DMS153 treated with DMSO at 0.1 percent for 48 hours (cell line): ENCODE measurements at regions not wholly inside any gene's neighbourhood (a gene's known extent, or its start where the extent isn't known, plus 50 kb on each side); places are given as distances from the start of the nearest gene placed in this dataset.

Source experiments
- DNase-seq: peaks from one replicate; lab custom pipeline; 2025; ENCODE audit not compliant: unreplicated experiment; lab: John Stamatoyannopoulos, UW

DNA sequence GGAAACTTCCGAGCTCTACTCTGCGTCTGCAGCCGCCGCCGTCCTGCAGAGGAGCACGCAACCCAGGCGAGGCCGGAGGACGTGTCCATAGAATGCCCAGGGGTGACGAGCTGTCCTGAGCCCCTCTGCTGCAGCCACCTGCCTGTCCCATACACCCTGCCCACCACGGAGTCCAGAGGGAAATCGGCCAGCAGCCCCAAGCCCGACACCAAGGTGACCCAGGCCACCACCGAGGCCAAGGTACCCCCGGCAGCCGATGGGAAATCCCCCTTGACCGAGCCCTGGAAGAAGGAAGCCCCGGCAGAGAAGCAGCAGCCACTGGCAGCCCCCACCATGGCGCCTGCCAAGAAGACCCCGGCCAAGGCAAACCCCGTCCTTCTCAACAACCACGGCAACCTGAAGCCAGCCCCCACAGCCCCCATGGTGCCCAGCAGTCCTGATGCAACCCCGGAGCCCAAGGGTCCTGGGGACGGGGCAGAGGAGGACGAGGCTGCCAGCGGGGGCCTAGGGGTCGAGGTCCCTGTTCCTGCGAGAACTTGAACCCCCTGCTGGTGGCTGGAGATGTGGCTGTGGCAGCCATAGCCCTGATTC is 128.7 kb upstream of the C14orf180 start:
- DNase-seq, result no peak

DNA sequence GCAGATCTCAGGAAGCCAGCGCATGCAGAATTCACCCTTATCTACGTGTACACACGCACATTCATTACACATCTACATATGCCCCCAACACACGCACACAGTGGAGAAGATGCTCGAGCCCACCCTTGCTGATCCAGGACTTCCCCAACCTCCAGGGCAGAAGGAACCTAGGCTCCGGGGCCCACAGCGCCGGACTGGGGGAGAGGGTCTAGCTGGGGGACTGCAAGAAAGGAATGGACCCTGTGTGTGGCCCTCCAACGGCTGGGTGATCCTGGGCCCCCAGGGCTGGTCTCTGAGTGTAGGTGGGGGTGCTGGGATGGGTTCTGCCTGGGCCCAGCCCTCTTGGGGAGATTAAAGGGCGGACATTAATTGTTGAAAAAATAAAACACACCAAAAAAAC is 128.1 kb upstream of the C14orf180 start:
- no peak for DNase-seq

DNA sequence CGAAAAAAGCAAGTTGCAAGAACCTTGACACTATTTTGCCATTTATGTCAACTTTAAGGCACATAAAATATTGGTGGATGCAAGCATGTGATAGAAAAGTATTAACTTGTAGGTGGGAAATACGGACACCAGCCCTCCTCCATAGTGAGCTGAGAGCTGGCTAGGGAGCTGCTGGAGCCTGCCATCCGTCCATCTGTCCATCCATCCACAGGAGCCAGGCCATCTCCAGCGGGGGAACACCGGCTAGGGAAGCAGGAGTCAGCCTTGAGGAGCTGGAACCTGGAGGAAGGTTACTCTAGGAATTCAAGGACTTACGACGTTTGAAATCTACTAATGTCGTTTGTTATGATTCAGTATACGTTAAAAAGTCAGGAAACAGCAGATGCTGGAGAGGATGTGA is 120.7 kb upstream of the C14orf180 start:
- no peak for DNase-seq

DNA sequence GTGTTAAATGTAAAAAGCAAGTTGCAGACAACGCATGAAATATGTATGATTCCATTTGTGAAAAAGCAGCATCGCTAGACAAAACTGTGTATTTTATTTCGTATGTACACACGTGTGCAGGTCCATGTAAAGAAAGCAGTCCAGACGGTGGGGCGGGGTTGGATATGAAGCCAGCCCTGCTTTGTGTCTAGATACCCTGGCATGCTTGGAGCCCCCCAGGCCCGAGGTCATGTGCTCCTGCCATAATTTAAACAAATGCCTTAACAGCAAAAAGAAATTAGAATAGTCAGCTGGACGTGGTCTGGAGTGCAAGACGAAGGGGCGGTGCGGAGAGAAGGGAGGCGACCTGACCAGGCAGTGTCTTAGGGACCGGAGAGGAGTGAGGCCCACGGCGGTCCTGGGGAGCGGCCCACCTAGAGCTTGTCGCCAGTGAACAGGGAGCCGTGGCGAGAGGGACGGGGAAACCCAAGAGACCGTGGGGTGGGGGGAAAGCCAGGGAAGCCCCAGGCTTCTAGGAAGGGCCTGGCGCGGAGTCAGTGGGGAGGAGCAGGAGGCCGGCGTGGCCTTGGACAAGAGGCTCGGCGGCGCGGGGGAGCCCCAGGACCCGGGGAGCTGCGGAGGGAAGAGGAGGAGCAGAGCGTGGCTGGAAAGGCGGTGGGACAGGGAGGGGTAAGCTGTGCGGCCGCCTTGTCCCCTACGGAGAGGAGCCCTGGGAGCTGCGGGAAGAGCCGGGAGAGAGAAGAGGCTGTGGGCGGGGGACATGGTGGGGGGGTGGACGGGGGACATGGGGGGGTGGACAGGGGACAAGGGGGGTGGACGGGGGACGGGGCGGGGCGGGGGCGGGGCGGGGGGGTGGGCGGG is 118.5 kb upstream of the C14orf180 start:
- DNase-seq, result no peak

DNA sequence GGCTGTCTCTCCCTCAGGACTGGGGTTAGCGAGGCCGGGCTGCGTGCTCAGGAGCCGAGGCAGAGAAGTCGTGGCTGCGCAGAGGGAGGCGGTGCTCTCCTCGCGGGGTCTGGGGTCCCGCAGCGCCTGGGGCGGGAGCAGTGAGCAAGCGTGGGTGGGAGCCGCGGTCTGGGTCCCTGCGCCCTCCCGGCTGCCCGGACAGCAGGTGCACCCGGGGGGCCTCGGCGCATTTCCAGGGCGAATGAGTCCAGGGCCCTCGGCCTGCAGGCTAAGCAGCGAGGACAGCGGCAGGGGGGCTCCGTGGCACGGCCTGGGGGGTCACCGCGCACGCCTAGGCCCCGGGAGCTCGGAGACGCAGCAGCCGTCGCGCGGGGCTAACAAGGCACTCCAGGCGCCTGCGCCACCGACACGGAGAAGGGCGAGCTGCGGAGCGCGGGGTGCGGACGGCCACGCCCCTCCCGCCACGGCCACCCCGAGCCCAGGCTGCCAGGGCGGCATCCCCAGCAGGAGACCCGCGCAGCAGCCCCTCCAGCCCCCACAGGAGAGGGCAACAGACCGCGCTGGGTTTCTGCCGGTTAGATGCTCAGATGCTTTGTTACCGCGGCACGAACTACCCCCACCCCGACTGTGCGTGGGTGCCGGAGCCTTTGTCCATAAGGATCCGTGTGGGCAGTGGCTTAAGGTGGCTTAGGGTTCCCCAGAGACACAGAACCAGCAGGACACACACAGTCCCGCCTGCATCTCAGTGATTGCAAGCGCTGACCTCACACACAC is 117.7 kb upstream of the C14orf180 start:
- DNase-seq, result no peak

DNA sequence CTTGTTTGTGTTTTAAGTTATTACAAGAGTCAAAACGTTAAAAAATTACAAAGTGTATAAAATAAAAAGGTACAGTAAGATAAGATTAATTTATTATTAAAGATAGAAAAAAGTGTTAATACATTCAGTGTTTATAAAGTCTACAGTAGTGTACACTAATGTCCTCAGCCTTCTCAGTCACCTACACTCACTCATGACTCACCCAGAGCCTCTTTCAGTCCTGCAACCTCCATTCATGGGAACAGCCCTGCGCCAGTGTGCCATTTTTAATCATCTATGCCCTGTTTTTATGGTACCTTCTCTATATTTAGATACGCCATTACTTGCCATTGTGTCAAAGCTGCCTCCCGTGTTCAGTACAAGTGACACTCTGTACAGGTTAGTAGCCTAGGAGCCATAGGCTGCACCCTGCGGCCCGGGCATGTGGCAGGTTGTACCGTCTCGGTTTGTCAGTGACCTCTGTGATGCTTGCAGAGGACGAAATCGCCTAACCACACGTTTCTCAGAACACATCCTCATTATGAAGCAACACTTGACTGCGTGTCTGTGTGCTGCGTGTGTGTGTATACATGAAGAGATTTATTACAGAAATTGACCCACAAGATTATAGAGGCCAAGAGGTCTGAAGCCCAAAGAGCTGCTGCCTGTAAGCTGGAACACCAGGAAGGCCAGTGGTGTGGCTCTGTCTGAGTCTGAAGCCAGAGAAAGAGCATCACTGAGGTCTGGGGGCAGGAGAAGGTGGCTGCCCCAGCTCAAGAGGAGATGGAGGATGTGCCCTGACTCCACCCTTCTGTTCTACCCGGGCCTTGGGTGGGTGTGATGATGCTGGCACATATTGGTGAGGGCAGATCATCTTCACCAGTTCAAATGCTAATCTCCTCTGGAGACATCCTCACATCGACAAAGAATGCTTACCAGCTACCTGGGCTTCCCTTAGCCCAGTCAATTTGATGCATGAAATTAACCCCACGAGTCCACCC is 116.6 kb upstream of the C14orf180 start:
- DNase-seq, result no peak

DNA sequence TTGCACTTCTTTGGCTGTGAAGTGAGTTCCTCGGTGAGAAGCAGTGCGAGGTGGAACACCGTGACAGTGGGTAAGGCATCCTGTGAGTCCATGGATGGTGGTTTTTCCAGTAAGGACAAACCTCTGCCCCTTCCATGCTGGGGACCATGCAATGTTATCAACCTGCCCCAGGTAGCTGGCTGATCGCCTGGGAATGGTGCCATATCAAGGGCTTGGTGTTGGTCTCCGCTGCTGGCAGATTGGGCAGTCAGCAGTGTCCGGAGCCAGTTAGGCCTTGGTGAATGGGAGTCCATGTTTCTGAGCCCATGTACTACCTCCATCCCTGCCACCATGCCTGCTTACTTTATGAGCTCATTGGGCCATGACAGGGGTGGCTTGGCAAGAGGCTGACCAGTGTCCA is 114.7 kb upstream of the C14orf180 start:
- DNase-seq, result no peak

DNA sequence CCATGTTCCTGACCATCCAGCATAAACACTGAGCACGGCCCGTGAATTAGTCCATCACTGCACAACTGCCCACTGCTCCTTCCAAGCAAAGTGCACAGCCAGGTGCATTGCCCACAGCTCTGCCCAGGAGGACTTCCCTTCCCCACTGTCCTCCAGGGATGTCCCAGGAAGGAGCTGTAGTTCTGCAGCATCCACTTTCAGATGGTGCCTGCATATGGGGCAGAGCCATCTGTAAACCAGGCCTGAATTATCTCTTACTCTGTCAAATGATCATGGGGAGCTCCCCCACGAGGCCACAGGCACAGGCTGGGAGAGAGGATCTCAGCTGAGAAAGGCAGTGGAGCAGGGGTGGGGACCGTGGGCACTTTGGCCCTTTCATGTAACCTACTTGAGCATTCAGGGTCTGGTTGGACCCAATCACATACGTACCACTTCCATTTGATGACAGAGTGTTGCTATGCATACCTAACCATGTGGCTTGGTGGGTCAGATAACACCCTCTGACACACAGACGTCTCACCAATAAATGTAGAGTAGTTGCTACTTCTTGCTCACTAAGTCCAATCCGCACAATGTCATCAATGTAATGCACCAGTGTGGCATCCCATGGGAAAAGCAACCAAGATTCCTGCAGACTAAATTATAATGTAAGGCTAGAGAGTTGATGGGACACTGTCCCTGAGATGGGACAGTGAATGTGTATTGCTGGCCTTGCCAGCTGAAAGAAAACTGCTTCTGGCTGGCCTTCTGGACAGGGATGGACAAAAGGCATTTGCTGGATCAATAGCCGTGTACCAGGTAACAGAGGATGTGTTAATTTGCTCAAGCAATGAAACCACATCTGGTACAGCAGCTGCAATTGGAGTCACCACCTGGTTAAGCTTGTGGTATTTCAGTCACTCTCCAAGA is 113.8 kb upstream of the C14orf180 start:
- no peak for DNase-seq

DNA sequence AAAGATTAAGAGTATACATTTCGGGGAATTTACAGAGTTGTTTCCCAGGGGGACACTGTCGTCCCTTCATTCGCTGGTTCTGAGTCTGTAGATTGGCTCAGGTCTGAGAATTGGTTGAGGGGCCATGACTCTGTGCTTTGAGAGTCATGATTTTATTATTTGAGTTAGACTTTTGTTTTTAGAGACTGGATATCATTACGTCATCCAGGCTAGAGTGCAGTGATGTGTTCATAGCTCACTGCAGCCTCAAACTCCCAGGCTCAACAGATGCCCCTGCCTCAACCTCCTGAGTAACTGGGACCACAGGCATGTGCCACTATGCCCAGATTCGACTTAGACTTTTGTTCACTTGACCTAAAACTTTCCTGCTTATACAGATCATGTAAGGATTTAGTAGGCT is 112.3 kb upstream of the C14orf180 start:
- no peak for DNase-seq

DNA sequence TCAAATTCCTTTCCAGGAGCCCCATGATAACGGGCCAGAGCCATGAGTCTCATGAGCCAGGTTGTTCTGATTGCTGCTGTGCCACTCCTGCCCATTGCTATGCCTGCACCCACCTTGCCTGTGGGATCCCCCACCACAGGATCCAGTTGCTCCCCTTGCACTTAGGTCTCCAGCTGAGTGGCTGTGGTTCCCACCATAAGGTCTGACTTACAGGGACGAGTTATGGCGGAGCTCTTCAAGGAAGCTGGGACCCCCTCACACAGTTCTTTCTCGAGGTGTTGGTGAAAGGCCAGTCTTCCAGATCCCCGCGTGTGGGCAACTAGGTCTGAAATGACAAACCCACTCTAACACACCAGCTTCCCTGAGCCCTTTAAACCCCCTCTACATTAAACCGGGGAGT is 111.9 kb upstream of the C14orf180 start:
- DNase-seq, result no peak

DNA sequence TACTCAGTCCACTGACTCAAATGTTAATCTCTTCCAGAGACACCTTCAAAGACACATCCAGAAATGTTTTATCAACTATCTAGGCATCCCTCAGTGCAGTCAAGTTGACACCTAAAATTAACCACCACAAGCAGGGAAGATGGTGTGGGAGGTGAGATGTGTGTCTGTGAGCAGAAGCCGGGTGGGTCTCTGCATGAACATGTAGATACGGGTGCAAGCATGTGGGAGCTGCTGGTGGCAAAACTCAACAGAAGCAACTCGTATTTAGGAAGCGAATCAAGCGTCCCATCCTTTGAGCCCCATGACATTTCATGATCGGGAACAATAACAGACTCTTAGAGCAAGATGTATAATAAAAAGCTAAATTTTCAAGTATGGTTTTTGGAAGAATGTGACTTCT is 110.0 kb upstream of the C14orf180 start:
- no peak for DNase-seq

DNA sequence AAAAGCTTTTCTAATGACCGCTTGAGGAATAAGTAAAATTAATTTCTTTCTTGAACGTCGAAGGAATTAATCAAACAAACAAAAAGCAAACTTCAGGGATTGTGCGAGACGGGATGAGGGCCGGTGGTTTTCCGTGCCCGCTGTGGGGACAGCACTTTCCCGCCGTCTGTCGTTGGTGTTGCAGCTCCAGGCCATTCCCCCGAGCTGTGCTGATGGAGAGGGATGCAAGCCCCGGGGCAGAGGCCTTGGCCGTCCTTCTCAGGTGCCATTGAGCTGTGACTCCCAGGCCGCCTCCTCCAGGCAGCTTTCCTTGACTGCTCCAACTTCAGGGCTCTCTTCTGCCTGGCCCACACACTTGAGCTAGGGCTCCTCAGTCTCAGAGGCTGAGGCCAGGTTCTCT is 109.0 kb upstream of the C14orf180 start:
- DNase-seq, result no peak

DNA sequence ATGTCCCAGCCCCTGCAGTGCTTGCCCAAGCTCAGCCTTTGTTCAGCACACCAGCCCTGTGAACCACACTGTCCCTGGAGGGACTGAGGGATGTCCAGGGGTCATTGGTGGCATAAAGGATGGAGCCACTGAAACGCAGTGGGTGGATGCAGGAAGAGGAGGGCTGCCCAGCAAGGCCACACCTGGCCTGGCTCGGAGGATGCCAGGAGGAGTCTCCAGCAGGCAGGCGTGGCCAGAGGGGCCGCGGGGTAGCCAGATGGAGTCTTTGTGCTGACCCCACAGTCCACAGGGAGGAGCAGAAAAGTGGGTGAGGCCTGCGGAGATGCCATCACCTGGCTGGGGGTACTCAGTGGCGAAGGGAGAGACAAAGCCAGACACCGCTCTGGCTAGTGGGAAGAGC is 108.5 kb upstream of the C14orf180 start:
- DNase-seq, result no peak

DNA sequence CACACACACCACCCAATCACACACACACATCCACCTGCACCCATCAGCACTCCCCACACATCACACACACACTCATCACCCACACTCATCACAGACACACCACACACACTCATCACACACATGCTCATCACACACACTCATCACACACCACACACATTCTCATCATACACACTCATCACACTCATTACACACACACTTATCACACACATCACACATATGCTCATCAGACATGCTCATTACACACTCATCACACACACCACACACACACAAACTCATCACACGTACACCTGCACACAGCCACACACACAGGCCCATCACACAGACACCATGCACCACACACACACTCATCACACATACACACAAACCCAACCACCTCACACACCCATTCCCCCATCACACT is 107.5 kb upstream of the C14orf180 start:
- no peak for DNase-seq

DNA sequence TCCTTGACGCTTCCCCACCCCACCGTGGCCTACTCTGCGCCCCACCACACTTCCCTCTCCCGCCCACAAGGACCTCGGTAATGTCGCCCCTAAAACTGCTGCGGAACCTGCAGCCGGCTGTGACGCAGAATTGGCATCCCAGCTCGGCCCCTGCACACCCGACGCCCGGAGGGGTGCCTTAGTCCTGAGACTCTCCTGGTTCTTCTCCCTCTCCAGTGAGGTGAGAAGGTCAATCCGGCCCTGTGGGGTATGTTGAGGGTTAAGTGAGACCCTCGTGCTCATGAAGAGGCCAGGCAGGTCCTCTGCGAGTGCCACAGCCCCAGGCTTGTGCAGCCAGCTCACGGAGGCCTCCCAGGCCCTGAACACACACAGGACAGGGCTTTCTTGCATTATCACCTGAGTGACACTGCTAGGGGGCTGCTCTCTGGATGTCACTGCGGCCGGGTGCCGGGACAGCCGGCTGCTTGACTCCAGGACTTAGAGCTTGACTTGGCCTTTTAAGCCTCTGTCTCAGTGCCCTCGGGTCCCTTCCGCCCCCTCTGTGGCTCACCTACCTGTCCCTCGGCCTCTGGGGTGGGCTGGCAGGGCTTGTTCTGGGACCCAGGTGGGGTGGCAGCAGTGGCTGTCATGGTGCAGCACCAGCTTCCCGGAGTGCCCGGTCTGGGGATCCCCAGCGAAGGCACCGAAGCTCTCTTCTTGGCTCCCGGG is 106.9 kb upstream of the C14orf180 start:
- DNase-seq, result no peak

DNA sequence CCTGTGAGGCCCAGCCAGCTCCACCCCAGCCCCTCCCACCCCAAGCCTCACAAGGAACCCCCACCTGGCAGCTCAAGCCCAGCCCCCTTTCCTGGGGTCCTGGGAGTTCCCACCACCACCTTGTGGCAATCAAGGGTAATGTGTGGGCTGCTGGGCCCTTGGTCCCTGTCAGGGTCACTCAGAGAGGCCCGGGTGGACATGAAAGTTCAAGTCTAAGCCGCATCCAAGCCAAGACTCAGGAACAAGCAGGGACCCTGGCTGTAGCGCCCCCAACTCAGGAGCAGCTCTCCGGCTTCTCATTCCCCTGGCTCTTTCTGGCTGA is 106.4 kb upstream of the C14orf180 start:
- no peak for DNase-seq

DNA sequence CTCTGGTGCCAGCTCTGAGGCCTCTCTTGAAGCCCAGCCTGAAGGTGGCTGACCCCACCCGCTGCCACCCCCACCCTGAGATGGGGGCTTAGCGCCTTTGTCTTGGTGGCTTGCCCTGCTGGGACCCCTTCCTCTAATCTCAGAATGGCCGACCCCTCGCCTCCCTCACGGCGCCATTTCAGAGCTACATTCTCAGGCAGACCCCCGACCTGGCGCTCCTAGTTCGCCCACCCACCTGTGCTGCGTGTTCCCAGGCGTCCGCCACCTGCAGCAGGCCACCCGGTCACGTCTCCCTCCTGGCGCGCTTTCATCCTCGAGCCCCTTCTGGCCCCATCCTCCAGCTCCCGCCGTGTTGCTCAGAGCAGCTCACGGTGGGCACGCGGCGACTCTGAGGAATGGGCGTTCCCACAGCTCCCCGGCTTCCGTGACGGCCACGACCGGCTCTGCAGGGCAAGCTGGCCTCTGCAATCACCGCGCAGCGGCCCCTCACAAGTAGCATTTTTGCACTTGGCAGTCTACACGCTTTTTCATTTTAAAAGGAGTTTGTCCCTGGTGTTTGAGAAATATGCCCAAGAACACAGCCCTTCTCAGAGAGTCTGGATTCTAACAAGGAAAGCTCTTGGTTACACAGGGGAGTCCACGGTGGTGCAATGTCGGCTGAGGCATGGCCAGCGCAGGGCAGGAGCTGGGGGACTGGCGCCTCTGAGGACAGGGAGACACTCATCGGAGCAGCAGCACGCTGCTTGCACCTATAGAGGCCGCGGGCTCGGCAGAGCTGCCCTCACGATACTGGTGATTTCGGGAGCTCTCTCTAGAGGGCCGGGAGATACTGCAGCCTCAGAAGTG is 105.7 kb upstream of the C14orf180 start:
- DNase-seq, result no peak

DNA sequence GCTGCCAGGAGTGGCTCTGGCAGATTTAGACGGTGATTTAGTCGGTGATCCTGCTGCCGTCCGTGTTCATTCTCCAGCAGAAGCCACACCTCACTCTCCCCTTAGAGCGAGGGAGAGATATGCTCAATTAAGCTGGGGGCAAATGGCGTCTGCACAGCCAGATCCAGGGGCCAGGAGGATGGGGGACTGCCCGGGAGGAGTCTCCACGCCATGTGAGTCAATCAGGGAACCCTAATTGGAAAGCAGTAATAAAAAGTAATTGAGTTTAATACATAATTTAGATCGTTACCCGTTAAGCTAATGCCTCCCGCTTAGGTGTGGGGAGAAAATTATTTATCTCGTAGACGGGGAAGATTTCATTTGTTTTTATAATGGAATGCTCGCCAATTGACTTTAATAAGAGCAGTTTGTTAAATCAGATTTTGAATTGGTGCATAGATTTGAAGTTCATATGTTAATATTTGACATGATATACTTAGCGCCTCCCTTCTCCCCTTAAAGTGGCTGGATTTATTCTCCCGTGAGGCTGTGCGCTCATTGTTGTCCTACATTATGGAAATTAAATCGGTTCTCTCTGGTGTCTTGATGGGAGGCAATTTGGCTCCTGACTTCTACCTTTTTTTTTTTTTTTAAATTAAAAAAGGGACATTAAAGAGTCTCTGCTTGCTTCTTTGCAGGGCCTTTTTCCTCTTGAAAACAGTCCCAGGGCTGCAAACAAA is 104.9 kb upstream of the C14orf180 start:
- no peak for DNase-seq
